K562 (cell line): ENCODE measurements at regions not wholly inside any gene's neighbourhood (a gene's known extent, or its start where the extent isn't known, plus 50 kb on each side); places are given as distances from the start of the nearest gene placed in this dataset.

ENCODE experiments used
- ATAC-seq: fragments of 200-7000 bp; cut with Tn5 transposase; 3 replicates; pipeline ENCODE4 v1.9.1; 2020; ENCODE audit warnings: moderate library complexity
- BruUV-seq: library from RNA; stranded (reverse); fragments of 400-500 nt; replicated peaks from 2 replicates; lab custom pipeline; 2021; lab: Mats Ljungman, UMichigan
- CTCF ChIA-PET: fragments of 300-600 bp; formaldehyde crosslinking; extraction: SDS; loops from one replicate; lab custom pipeline; 2021; ENCODE audit warnings: low intra/inter-chr PET ratio; lab: Yijun Ruan, JAX
- POLR2A ChIA-PET: fragments of 300-600, 350-650 bp; sonication (Branson Sonifier 250); formaldehyde crosslinking; extraction: SDS; loops from one replicate; lab custom pipeline; 2021; ENCODE audit warnings: antibody characterized with exemption, inconsistent platforms; lab: Yijun Ruan, JAX
- DNase-seq, 4 experiments: peaks; one replicate each; pipeline versions ENCODE4 v3.0.0 to v3.0.0-alpha.2; 2011 to 2018; ENCODE audit warnings: low spot score in 3 of 4, mixed read lengths in 3 of 4; ENCODE audit errors: extremely low read depth in 1 of 4
- FAIRE-seq: peaks from 2 replicates; lab custom pipeline; 2011; peaks lifted over from hg19 to GRCh38; lab: Jason Lieb, UNC
- H2AFZ ChIP-seq: 2 replicates; pipeline ENCODE4 v1.6.0; 2011; ENCODE audit warnings: low read depth, low read length, control low read depth, inconsistent platforms
- H3K27ac ChIP-seq: fragments of 200-600 bp; 3 replicates; pipeline ENCODE4 v1.8.0; 2011; ENCODE audit warnings: low read depth, mild to moderate bottlenecking, control low read depth, inconsistent platforms, low read length, moderate library complexity, mixed read lengths; ENCODE audit errors: extremely low read depth
- H3K27me3 ChIP-seq, 2 experiments: fragments of 300-600 bp in 1 of 2; 2 replicates in 1 of 2; 3 replicates in 1 of 2; pipeline versions ENCODE4 v1.6.0 to v1.8.0; 2011; ENCODE audit warnings: inconsistent platforms in 2 of 2, low read length in 2 of 2, mild to moderate bottlenecking in 1 of 2, mixed read lengths in 1 of 2, moderate library complexity in 1 of 2; ENCODE audit not compliant: control insufficient read depth in 2 of 2, insufficient read depth in 2 of 2
- H3K36me3 ChIP-seq: fragments of 300-600 bp; 3 replicates; pipeline ENCODE4 v1.8.0; 2011; ENCODE audit warnings: mild to moderate bottlenecking, low read length, inconsistent platforms; ENCODE audit not compliant: control insufficient read depth, insufficient read depth
- H3K4me1 ChIP-seq, 2 experiments: fragments of 200-600 bp in 1 of 2; replicated peaks in 1 of 2; 2 replicates in 1 of 2; 3 replicates in 1 of 2; pipeline versions ENCODE4 v1.5.1 to v1.8.0; 2011; ENCODE audit warnings: inconsistent platforms in 2 of 2, low read length in 2 of 2, mild to moderate bottlenecking in 1 of 2, mixed read lengths in 1 of 2, moderate library complexity in 1 of 2; ENCODE audit not compliant: control insufficient read depth in 2 of 2, insufficient read depth in 2 of 2
- H3K4me2 ChIP-seq: 2 replicates; pipeline ENCODE4 v1.6.1; 2011; ENCODE audit warnings: low read length, control low read depth, inconsistent platforms, mixed read lengths; ENCODE audit not compliant: insufficient read depth
- H3K4me3 ChIP-seq: fragments of 200-600 bp; sonication (generic), shearing (Covaris generic); 2 replicates; pipeline ENCODE4 v1.5.1; 2016; ENCODE audit warnings: control low read depth, inconsistent platforms
- H3K79me2 ChIP-seq: fragments of 200-600 bp; 3 replicates; pipeline ENCODE4 v1.8.0; 2011; ENCODE audit warnings: low read length, inconsistent platforms; ENCODE audit not compliant: control insufficient read depth, insufficient read depth
- H3K9ac ChIP-seq, 2 experiments: 2 replicates each; pipeline versions ENCODE4 v1.6.0 to v1.6.1; 2011; ENCODE audit warnings: low read depth in 2 of 2, low read length in 2 of 2, control low read depth in 1 of 2, inconsistent platforms in 1 of 2, mild to moderate bottlenecking in 1 of 2, mixed read lengths in 1 of 2; ENCODE audit not compliant: insufficient read depth in 1 of 2
- H3K9me1 ChIP-seq: one replicate; pipeline ENCODE4 v1.6.0; 2011; ENCODE audit warnings: inconsistent platforms, mild to moderate bottlenecking, low read length, moderate library complexity; ENCODE audit not compliant: control insufficient read depth, insufficient read depth
- H3K9me3 ChIP-seq: replicated peaks from 2 replicates; pipeline ENCODE4 v1.5.1; 2011; ENCODE audit warnings: low read depth, low read length, inconsistent platforms; ENCODE audit not compliant: control insufficient read depth, insufficient read depth
- H4K20me1 ChIP-seq: replicated peaks from 2 replicates; pipeline ENCODE4 v1.6.1; 2011; ENCODE audit warnings: low read length, inconsistent platforms, mixed read lengths; ENCODE audit not compliant: control insufficient read depth, insufficient read depth
- CBX5 ChIP-seq: IDR thresholded peaks from 2 replicates; pipeline ENCODE4 v1.6.1; 2014; ENCODE audit warnings: low read depth, borderline replicate concordance
- CHD1 ChIP-seq: fragments of 200-600 bp; sonication (generic); IDR thresholded peaks from one replicate; pipeline ENCODE4 v1.6.1; 2012; ENCODE audit warnings: mild to moderate bottlenecking, moderate library complexity, low read length, inconsistent platforms
- ELF2 ChIP-seq: fragments of 250-450 bp; sonication (Bioruptor Pico); IDR thresholded peaks from 2 replicates; pipeline ENCODE4 v1.5.0; 2021; ENCODE audit warnings: mild to moderate bottlenecking
- GTF3C2 ChIP-seq: IDR thresholded peaks from 3 replicates; pipeline ENCODE4 v1.6.1; 2011; ENCODE audit warnings: borderline replicate concordance, mild to moderate bottlenecking, moderate library complexity; ENCODE audit not compliant: insufficient read length; ENCODE audit errors: extremely low read depth
- RREB1 ChIP-seq: fragments of 250-450 bp; sonication (Bioruptor Pico); IDR thresholded peaks from 2 replicates; pipeline ENCODE4 v1.4.0; 2020
- RUNX1 ChIP-seq: sonication (generic); IDR thresholded peaks from 2 replicates; pipeline ENCODE4 v1.6.1; 2016; ENCODE audit warnings: antibody characterized with exemption, low read depth
- SMARCE1 ChIP-seq: fragments of 450-650 bp; IDR thresholded peaks from 2 replicates; pipeline ENCODE4 v1.7.1; 2016; ENCODE audit warnings: mild to moderate bottlenecking
- STAT6 ChIP-seq: sonication (generic); formaldehyde crosslinking; IDR thresholded peaks from 2 replicates; pipeline ENCODE4 v1.8.1; 2023; ENCODE audit warnings: mild to moderate bottlenecking, missing genetic modification reagents
- ZNF551 ChIP-seq: fragments of 250-450 bp; sonication (Bioruptor Pico); IDR thresholded peaks from 2 replicates; pipeline ENCODE4 v1.5.0; 2021; ENCODE audit warnings: mild to moderate bottlenecking, moderate library complexity
- in situ Hi-C: fragments of 300-500 bp; cut with MboI; formaldehyde crosslinking; loops from 4 replicates; pipeline ENCODE4 v1.15.0; 2018; ENCODE audit warnings: inconsistent platforms, mixed read lengths
- intact Hi-C: fragments of 100-400 bp; cut with micrococcal nuclease; formaldehyde crosslinking; loops from 2 replicates; pipeline ENCODE4 v1.14.2; 2022

GRCh38 chr12:90268574-90268973 lies 559.9 kb upstream of the ATP2B1 start (continued):
- no peak for TF ChIP-seq RREB1 (CRISPR knock-in tag)
- no peak for TF ChIP-seq ELF2 (CRISPR knock-in tag)
- no peak for TF ChIP-seq RUNX1
- no peak for TF ChIP-seq CHD1
- no peak for TF ChIP-seq CBX5
- no peak for TF ChIP-seq ZNF551 (CRISPR knock-in tag)

GRCh38 chr12:90262251-90262650 lies 553.6 kb upstream of the ATP2B1 start:
- no peaks in the 10 kb centered on the region for H3K27me3 ChIP-seq
- no peaks in the 10 kb centered on the region for H3K9me1 ChIP-seq
- no peaks in the 10 kb centered on the region for H3K36me3 ChIP-seq
- H3K9me3 ChIP-seq = no peaks in the 10 kb centered on the region
- no peak overlapping the region for H3K4me3 ChIP-seq
- in situ Hi-C loops (no loop called here), intact Hi-C loops (no loop called here)
- no peaks in the 10 kb centered on the region for H4K20me1 ChIP-seq
- DNase-seq (no peak), ATAC-seq (no peak), FAIRE-seq (no peak)
- no peak overlapping the region for H3K9ac ChIP-seq
- no peak for TF ChIP-seq SMARCE1
- TF ChIP-seq STAT6 = no peak
- TF ChIP-seq GTF3C2 = no peak
- H3K27ac ChIP-seq = no peak overlapping the region
- no peaks in the 10 kb centered on the region for H3K79me2 ChIP-seq
- H3K4me2 ChIP-seq = no peak overlapping the region
- H3K4me1 ChIP-seq = no peaks in the 10 kb centered on the region
- no TSS peak for BruUV-seq
- ChIA-PET POLR2A (no interaction called here), CTCF (no interaction called here)
- H2AFZ ChIP-seq = no peak overlapping the region
